ENCODE measurements at regions not wholly inside any gene's neighbourhood (a gene's known extent, or its start where the extent isn't known, plus 50 kb on each side); places are given as distances from the start of the nearest gene placed in this dataset.

DNA sequence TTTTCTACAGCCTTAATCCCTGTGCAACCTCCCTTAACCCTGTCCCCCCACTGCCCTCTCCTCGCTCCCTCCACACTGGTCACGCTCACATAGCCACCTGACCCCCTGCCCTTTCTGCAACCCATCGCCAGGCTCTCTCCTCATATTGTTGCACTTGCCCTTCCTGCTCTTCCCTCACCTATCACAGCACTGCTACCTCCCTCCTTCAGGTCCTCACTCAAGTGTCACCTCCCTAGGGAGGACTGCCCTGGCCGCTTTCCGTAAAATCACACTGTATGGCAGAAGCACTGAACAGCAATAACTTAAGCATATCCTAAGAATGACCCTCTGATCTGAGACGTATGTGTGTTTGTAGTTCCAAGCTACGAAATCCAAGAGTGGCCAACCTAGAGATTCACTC is 406.0 kb downstream of the SIPA1L2 start:
- Histone ChIP-seq H2AK5ac (ENCODE audit: insufficient read length, low read length) (no peak overlapping the region), H3K9ac (ENCODE audit: extremely low read depth, insufficient read length, low read length) (no peak overlapping the region), H3K56ac (ENCODE audit: insufficient read length, low read depth, low read length) (no peak overlapping the region), H2BK5ac (ENCODE audit: insufficient read length, low read length) (no peak overlapping the region), H2BK20ac (ENCODE audit: low read depth, low read length, poor library complexity, severe bottlenecking) (no peak overlapping the region), H3K18ac (ENCODE audit: insufficient read length, low read depth, low read length) (no peak overlapping the region), H4K8ac (replicated peaks; ENCODE audit: insufficient read length, low read depth, low read length) (no peak overlapping the region), H3K27me3 (ENCODE audit: insufficient read depth, low read length) (peaks cover 35% of the 10 kb centered on the region; the same call in 1 of the 2 replicates), H2BK15ac (ENCODE audit: low read depth, low read length) (no peak overlapping the region), H3K4me2 (ENCODE audit: insufficient read depth, insufficient read length, low read length) (no peak overlapping the region), H3K23ac (ENCODE audit: insufficient read length, low read depth, low read length) (no peak overlapping the region), H4K91ac (ENCODE audit: insufficient read length, low read depth, low read length) (no peak overlapping the region), H2AFZ (ENCODE audit: low read length) (no peak overlapping the region), H2BK120ac (ENCODE audit: low read depth, low read length, poor library complexity, severe bottlenecking) (no peak overlapping the region), H3K14ac (ENCODE audit: insufficient read depth, low read length) (no peak overlapping the region), H3K4me1 (ENCODE audit: insufficient read depth, low read length) (peaks cover 10% of the 10 kb centered on the region), H4K5ac (ENCODE audit: insufficient read length, low read depth, low read length) (no peak overlapping the region), H2BK12ac (ENCODE audit: insufficient read length, low read depth, low read length) (no peak overlapping the region), H3T11ph (ENCODE audit: low read length) (no peak overlapping the region), H3K9me3 (ENCODE audit: control insufficient read depth, low read depth, low read length) (no peaks in the 10 kb centered on the region), H3K79me2 (ENCODE audit: insufficient read depth, low read length) (no peaks in the 10 kb centered on the region), H4K20me1 (ENCODE audit: control insufficient read depth, insufficient read depth, insufficient read length) (no peaks in the 10 kb centered on the region), H3K4ac (ENCODE audit: low read depth, low read length) (no peak overlapping the region), H3K79me1 (ENCODE audit: insufficient read depth, low read depth, low read length, poor library complexity, severe bottlenecking) (no peaks in the 10 kb centered on the region), H3K23me2 (ENCODE audit: insufficient read length, low read depth, low read length, poor library complexity, severe bottlenecking) (no peaks in the 10 kb centered on the region), H3K27ac (ENCODE audit: insufficient read length, low read depth, low read length) (no peak overlapping the region)
- H3K9me3 Mint-ChIP-seq, result peaks cover 2 to 9% of the 10 kb centered on the region in 2 experiments; a peak in 3 of 5 replicates
- peaks cover 0 to 13% (median 4%) of the 10 kb centered on the region in 3 experiments; a peak in 4 of 7 replicates for H3K36me3 Mint-ChIP-seq (ENCODE audit: insufficient read depth in 1 of 3, low read depth in 3 of 3)
- no peak overlapping the region for H3K4me3 Mint-ChIP-seq
- DNase-seq, result no peak
- WGBS (ENCODE audit: extremely low coverage, insufficient read length, low lambda C conversion rate), result no CpG with 5 or more reads among the region's 7 CpGs
- H3K4me1 Mint-ChIP-seq, result peaks cover 31 to 33% of the 10 kb centered on the region in 2 experiments
- H3K27me3 Mint-ChIP-seq (ENCODE audit: low read depth), result peaks cover 59% of the 10 kb centered on the region
- H3K27ac Mint-ChIP-seq, result no peak overlapping the region; a peak in 1 of 7 replicates
- TF ChIP-seq CTCF (conservative IDR thresholded peaks at IDR 0.05), result no peak
